Mammary epithelial cell (primary cell): ENCODE measurements at regions not wholly inside any gene's neighbourhood (a gene's known extent, or its start where the extent isn't known, plus 50 kb on each side); places are given as distances from the start of the nearest gene placed in this dataset.

Experiments
- CTCF ChIP-seq, 2 donors: IDR thresholded peaks in 1 of 2; conservative IDR thresholded peaks in 1 of 2; 2 replicates each; pipeline ENCODE4 v1.5.1; 2011 to 2012; ENCODE audit warnings: inconsistent platforms in 2 of 2, low read length in 2 of 2, mild to moderate bottlenecking in 2 of 2, control low read depth in 1 of 2, low read depth in 1 of 2; ENCODE audit not compliant: insufficient read depth in 1 of 2; ENCODE audit errors: extremely low read depth in 1 of 2
- EZH2 ChIP-seq: IDR thresholded peaks from 2 replicates; pipeline ENCODE4 v1.6.1; 2012; ENCODE audit warnings: low read length, inconsistent platforms, borderline replicate concordance

GRCh38 chr1:104830534-104830933 lies 1080.8 kb downstream of the AMY1C start:
- no peak for TF ChIP-seq CTCF (conservative IDR thresholded peaks at IDR 0.05 in 1 of 2, IDR thresholded peaks at IDR 0.05 in 1 of 2; ENCODE audit: extremely low read depth in 1 of 2, insufficient read depth in 1 of 2, low read depth in 1 of 2, low read length in 2 of 2)
- TF ChIP-seq EZH2 = no peak
